Naive B cell (primary cell): ENCODE measurements at regions not wholly inside any gene's neighbourhood (a gene's known extent, or its start where the extent isn't known, plus 50 kb on each side); places are given as distances from the start of the nearest gene placed in this dataset.

ENCODE experiments used
- ATAC-seq, 2 donors: fragments of 150-1000 bp; cut with Tn5 transposase; 2 replicates each; pipeline ENCODE4 v1.10.0; 2021; ENCODE audit warnings: low read depth in 2 of 2, mild to moderate bottlenecking in 2 of 2, moderate library complexity in 2 of 2
- DNase-seq: peaks from one replicate; pipeline ENCODE4 v3.0.0; 2022
- H3K27ac Mint-ChIP-seq, 6 donors: one replicate each; pipeline ENCODE4 v1.8.0; 2020 to 2022; ENCODE audit warnings: mild to moderate bottlenecking in 6 of 6, mixed read lengths in 6 of 6, moderate library complexity in 5 of 6, inconsistent platforms in 2 of 6
- H3K27me3 Mint-ChIP-seq, 3 donors: one replicate each; pipeline ENCODE4 v1.8.0; 2021 to 2022; ENCODE audit warnings: mixed read lengths in 3 of 3, mild to moderate bottlenecking in 1 of 3
- H3K36me3 Mint-ChIP-seq, 2 donors: one replicate each; pipeline ENCODE4 v1.8.0; 2020 to 2022; ENCODE audit warnings: mixed read lengths in 2 of 2, inconsistent platforms in 1 of 2, mild to moderate bottlenecking in 1 of 2
- H3K4me1 Mint-ChIP-seq, 3 donors: one replicate each; pipeline ENCODE4 v1.8.0; 2020 to 2022; ENCODE audit warnings: mixed read lengths in 3 of 3, inconsistent platforms in 1 of 3, mild to moderate bottlenecking in 1 of 3, moderate library complexity in 1 of 3
- H3K4me3 Mint-ChIP-seq, 8 donors: one replicate each; pipeline ENCODE4 v1.8.0; 2020 to 2022; ENCODE audit warnings: mild to moderate bottlenecking in 8 of 8, mixed read lengths in 8 of 8, moderate library complexity in 8 of 8, inconsistent platforms in 2 of 8
- H3K9me3 Mint-ChIP-seq, 7 donors: one replicate each; pipeline ENCODE4 v1.8.0; 2020 to 2022; ENCODE audit warnings: mixed read lengths in 7 of 7, mild to moderate bottlenecking in 5 of 7, inconsistent platforms in 2 of 7, moderate library complexity in 1 of 7

DNA sequence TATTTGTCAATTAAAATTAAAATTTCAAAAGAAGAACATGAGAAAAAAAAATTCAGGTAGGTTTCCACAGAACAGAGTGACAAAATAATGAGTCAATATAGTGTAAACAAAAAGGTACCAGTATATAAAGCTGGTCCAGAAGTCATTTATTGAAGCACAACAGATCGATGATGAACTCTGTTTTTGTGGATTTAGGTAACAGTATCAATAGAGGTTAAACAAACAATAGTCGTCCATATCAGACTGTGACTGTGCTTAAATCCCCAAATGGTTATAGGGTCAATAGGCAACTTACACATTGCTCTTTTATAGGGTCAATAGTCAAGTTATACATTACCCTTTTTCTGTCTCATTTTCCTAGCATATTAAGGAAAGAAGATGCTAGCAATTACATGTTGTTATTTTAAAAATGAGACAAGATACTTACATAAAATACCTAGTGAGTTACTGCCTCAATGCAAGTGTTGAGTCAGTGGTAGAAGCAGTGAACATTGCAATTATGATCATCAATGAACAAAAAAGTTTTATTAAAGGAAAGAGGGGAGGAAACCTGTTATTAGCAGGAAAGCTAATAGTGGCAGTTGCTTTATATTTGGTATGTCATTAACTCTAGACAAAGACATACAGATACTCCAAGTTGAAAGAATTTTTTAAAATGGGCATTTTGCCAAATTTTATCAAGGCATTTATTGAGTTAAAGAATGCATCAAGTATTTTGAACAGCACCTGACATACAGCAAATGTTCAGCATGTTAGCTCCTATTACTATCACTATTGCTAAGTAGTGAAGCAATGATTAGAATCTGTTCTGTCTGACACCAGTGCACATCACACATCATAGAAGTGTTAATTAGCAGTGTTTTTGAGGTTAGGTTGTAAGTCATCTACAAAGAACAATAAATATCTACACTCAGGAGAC is 102.9 kb downstream of the CCER1 start:
- no peaks in the 10 kb centered on the region for H3K9me3 Mint-ChIP-seq
- no peaks in the 10 kb centered on the region for H3K4me1 Mint-ChIP-seq
- H3K4me3 Mint-ChIP-seq: no peak overlapping the region
- no peaks in the 10 kb centered on the region for H3K27me3 Mint-ChIP-seq
- ATAC-seq (no peak), DNase-seq (no peak)
- no peaks in the 10 kb centered on the region for H3K36me3 Mint-ChIP-seq
- no peak overlapping the region for H3K27ac Mint-ChIP-seq

DNA sequence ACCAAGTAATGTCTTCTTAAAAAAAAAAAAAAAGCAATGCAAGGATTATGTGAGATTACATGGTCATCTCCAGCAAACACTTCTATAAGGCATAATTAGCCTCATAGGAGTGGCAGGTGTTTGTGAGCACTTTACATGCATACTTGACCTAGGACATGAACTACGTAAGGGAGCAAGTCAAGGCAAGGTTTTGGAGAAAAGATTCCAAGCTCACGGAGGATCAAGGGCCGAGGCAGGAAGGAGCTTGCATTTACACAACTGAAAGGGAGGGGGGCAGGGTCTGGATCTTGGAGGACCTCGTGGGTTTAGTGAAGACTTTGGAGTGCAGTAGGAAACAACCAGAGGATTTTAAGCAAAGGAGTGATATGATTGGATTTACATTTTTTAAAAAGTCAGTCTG is 112.5 kb downstream of the CCER1 start:
- H3K27ac Mint-ChIP-seq: no peak overlapping the region
- DNase-seq: no peak

DNA sequence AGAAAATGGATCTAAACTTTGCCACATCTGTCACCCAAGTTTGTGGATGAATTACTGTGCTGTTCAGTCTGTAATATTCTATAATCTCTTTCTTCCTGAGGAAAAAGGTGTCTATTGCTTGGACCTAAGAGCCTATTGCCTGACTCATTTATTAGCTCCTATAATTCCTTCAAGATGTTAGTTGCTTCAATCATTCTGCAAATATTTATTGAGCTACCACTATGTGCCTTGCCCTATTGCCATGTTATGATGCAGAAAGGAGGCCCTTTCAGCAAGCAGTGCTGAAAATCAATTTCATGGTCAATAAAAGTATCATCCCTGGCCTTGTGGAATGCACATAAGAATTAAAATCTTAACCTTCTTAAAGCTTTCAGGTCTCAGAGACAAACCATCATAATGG is 113.6 kb downstream of the CCER1 start:
- Mint-ChIP-seq H3K27me3 (no peaks in the 10 kb centered on the region), H3K4me3 (no peak overlapping the region), H3K27ac (no peak overlapping the region), H3K9me3 (no peaks in the 10 kb centered on the region), H3K4me1 (no peaks in the 10 kb centered on the region), H3K36me3 (no peaks in the 10 kb centered on the region)
- no peak for ATAC-seq
- no peak for DNase-seq

More for the DNA sequence above, 112.5 kb downstream of the CCER1 start:
- H3K4me3 Mint-ChIP-seq: no peak overlapping the region
- no peak for ATAC-seq
- no peaks in the 10 kb centered on the region for H3K36me3 Mint-ChIP-seq
- no peaks in the 10 kb centered on the region for H3K27me3 Mint-ChIP-seq
- no peaks in the 10 kb centered on the region for H3K4me1 Mint-ChIP-seq
- H3K9me3 Mint-ChIP-seq: peaks cover 0 to 3% (median 0%) of the 10 kb centered on the region in 7 donors

DNA sequence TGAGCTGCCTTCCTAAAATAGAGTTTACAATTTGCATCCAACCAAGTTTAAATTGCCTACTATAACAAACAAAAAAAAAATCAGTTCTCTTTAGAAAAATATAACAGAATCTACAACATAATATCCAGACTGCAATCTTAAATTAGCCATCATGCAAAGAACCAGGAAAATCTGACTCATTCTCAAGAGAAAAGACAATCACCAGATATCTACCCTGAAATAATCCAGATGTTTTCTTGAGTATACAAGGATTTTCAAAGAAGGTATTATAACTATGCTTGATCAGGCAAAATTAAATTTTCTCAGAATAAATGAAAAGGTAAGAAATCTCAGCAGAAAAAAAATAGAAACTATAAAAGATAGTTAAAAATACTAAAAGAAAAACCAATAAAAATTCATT is 115.6 kb downstream of the CCER1 start:
- no peak for DNase-seq
- ATAC-seq: no peak
- Mint-ChIP-seq H3K27ac (no peak overlapping the region), H3K27me3 (no peaks in the 10 kb centered on the region), H3K4me1 (no peaks in the 10 kb centered on the region), H3K36me3 (no peaks in the 10 kb centered on the region), H3K9me3 (no peaks in the 10 kb centered on the region), H3K4me3 (no peak overlapping the region)

DNA sequence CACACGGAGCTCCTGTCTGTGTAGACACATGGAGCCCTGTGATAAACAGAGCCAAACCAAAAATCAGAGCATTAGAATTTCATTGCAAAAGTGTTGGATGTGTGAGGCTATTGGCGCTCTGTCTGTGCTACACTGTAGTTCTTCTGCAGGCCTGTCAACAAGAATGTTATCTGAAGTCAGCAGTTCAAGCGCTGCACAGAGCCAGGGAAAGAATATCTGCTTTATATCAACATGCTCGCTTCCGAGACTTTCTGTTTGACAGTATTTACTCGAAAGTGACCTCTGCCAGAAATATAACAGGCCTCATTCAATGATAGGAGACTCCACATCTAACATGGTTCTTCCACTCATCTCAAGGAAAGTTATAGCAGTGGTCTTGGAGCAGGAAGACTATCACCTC is 118.3 kb downstream of the CCER1 start:
- no peak for DNase-seq
- Mint-ChIP-seq H3K4me1 (peaks cover 12 to 20% (median 13%) of the 10 kb centered on the region in 3 donors), H3K9me3 (no peaks in the 10 kb centered on the region), H3K27ac (no peak overlapping the region), H3K27me3 (no peaks in the 10 kb centered on the region), H3K36me3 (no peaks in the 10 kb centered on the region), H3K4me3 (no peak overlapping the region)
- ATAC-seq: no peak

DNA sequence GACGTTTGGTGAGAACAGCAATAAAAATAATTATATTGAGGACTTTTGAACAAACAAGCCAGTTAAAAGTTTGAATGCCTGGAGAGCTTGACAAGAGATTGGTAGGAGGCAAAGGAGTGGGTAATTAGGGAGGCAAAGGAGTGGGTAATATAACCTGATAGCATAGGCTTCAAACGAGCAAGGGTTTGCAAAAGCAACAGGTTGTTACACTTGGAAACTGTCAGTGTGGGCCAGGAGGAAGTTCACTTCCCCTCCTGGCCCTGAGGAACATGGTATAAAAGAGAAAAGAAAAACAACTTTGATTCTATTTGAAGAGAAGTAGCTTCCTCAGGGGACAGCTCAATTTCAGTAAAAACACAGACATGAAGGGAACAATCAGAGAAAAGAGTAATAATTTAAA is 121.7 kb downstream of the CCER1 start:
- Mint-ChIP-seq H3K4me3 (no peak overlapping the region), H3K9me3 (no peaks in the 10 kb centered on the region), H3K27me3 (no peaks in the 10 kb centered on the region), H3K27ac (peak overlapping the region in 4 of 6 donors; percentile 3 to 83 (median 32)), H3K36me3 (no peaks in the 10 kb centered on the region), H3K4me1 (peaks cover 12 to 20% (median 13%) of the 10 kb centered on the region in 3 donors)
- DNase-seq (no peak), ATAC-seq (no peak)

DNA sequence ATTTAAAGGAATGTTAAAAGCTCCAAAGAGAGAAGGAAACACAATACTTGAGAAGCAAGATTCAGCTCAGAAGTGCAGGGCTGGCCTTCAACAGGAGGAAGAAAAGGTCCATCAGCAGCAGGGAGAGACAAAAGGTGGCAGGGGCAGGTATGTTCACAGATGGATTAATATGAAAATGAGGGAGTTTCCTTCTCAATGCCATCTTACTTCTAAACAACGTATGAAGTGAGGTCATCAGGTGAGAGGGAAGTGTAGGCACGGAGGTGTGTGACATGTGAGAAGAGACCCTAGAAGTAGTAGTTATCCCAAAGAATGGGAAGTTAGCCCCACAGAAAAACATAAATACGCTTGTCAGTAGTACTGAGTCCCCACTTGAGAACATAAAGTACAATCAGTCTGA is 122.5 kb downstream of the CCER1 start:
- Mint-ChIP-seq H3K4me1 (peaks cover 12 to 20% (median 13%) of the 10 kb centered on the region in 3 donors), H3K4me3 (no peak overlapping the region), H3K27me3 (no peaks in the 10 kb centered on the region), H3K27ac (peak overlapping the region in 2 of 6 donors; percentile 6 to 69), H3K9me3 (no peaks in the 10 kb centered on the region), H3K36me3 (no peaks in the 10 kb centered on the region)
- DNase-seq: no peak
- ATAC-seq: peak in 1 of 2 donors; percentile 23

DNA sequence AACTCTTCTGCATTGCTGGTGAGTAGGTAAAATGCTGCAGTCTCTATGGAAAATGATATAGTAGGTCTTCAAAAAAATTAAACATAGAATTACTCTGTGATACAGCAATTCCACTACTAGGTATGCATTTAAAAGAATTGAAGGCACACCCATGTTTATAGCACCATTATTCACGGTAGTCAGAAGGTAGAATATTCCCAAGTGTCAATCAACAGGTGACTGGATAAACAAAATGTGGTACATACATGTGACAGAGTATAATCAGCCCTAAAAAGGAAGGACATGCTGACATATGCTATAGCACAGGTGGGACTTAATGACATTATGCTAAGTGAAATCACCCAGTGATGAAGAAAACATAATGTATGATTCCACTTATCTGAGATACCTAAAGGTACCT is 123.3 kb downstream of the CCER1 start:
- Mint-ChIP-seq H3K27ac (peak overlapping the region in 1 of 6 donors; percentile 52), H3K9me3 (no peaks in the 10 kb centered on the region), H3K4me3 (no peak overlapping the region), H3K36me3 (no peaks in the 10 kb centered on the region), H3K27me3 (no peaks in the 10 kb centered on the region), H3K4me1 (peaks cover 12 to 20% (median 13%) of the 10 kb centered on the region in 3 donors)
- DNase-seq: no peak
- no peak for ATAC-seq

DNA sequence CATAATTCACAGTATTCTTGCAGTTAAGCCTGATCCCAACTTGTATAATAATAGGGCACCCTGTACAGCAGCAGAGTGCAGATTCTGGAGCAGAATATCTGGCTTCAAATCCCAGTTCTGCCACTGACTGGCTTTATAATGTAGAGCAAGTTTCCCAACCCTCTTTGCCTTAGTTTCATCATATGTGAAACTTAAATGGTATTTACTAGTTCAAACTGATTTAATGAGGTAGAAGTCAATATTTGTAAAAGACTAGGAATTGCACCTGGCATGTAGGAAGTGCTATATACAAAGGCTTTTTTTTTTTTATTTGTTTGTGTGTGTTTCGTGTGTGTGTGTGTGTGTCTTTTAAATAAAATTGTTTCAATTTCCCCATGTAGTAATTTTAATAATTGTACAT is 125.9 kb downstream of the CCER1 start:
- H3K27me3 Mint-ChIP-seq: no peaks in the 10 kb centered on the region
- H3K4me3 Mint-ChIP-seq: no peak overlapping the region
- peaks cover 12 to 20% (median 13%) of the 10 kb centered on the region in 3 donors for H3K4me1 Mint-ChIP-seq
- peak overlapping the region in 1 of 6 donors; percentile 5 for H3K27ac Mint-ChIP-seq
- ATAC-seq (no peak), DNase-seq (no peak)
- H3K9me3 Mint-ChIP-seq: peaks cover 0 to 2% (median 0%) of the 10 kb centered on the region in 7 donors
- no peaks in the 10 kb centered on the region for H3K36me3 Mint-ChIP-seq

DNA sequence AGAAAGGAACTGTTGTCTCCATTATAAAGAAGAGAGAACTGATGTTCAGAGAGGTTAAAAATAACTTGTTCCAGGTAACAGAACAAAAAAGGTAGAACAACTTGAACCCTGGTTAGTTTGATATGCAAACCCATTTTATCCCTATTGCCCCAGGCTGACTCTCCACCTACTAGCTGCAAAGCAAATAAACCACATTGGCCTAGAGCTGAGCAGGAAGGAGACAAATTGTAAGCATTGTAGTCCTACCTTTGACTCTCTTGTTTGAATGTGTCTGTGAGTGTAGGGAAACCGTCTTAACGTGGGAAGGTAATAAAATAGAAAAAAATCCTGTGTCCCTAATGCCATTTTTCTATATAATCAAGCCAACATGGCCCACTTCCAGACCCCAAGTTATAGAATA is 126.4 kb downstream of the CCER1 start:
- DNase-seq (no peak), ATAC-seq (no peak)
- Mint-ChIP-seq H3K4me1 (peaks cover 12 to 20% (median 13%) of the 10 kb centered on the region in 3 donors), H3K27me3 (no peaks in the 10 kb centered on the region), H3K4me3 (no peak overlapping the region), H3K9me3 (peaks cover 0 to 2% (median 0%) of the 10 kb centered on the region in 7 donors), H3K27ac (no peak overlapping the region), H3K36me3 (no peaks in the 10 kb centered on the region)

DNA sequence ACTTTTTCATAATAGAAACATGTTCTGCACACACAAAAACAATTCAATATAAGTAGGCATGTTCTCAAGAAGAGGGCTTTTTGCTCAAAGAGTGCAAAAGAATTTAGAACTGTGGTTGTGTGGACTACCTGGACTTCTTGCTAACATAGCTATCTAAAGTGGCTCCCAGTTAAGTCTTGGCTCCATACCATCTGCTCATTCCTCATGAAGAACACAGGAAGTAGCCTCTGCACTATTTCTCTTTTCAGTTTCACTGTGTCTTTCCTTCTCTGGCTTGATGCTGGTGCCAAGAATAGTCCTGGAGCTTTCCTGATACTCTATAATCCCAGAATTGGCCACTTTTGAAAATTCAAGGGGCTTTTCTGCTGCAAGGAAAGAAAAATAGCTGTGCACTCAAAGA is 127.4 kb downstream of the CCER1 start:
- DNase-seq (no peak), ATAC-seq (no peak)
- H3K27me3 Mint-ChIP-seq: no peaks in the 10 kb centered on the region
- H3K4me3 Mint-ChIP-seq: no peak overlapping the region
- peaks cover 0 to 2% (median 0%) of the 10 kb centered on the region in 7 donors for H3K9me3 Mint-ChIP-seq
- peaks cover 5 to 9% (median 7%) of the 10 kb centered on the region in 3 donors for H3K4me1 Mint-ChIP-seq
- H3K27ac Mint-ChIP-seq: no peak overlapping the region
- no peaks in the 10 kb centered on the region for H3K36me3 Mint-ChIP-seq

DNA sequence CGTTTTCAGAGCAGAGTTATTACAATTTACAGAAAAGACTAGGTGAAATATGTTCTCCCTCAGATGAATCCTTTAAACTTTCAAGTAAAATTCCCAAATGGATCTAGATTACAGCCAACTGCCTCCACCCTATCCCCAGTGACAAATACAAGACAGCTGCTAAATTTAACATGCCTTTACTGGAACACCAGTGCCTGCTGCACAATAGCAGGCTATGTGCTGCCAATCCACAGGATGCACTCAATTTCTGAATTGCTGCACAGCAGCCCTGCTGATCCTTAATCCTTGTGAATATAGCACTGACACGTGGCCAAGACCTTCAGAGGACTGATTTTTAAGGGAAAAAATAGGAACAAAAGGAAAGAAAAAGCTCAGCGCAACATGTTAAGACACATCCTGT is 128.9 kb downstream of the CCER1 start:
- ATAC-seq: no peak
- Mint-ChIP-seq H3K4me3 (no peak overlapping the region), H3K9me3 (peaks cover 0 to 2% (median 0%) of the 10 kb centered on the region in 7 donors), H3K27me3 (no peaks in the 10 kb centered on the region), H3K4me1 (no peaks in the 10 kb centered on the region), H3K27ac (no peak overlapping the region), H3K36me3 (no peaks in the 10 kb centered on the region)
- no peak for DNase-seq

DNA sequence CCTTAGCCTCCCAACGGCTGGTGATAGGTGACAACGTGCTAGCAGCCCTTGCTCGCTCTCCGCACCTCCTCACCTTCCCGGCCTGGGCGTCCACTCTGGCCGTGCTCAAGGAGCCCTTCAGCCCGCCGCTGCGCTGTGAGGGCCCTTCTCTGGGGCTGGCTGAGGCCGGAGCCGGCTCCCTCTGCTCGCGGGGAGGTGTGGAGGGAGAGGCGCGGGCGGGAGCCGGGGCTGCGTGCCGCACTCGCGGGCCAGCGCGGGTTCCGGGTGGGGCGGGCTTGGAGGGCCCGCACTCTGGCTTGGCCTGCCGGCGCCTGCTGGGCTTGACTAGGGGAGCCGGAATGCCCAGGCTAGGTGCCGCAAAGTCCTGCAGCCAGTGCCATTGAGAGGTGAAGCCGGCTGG is 131.1 kb downstream of the CCER1 start:
- no peak for ATAC-seq
- no peaks in the 10 kb centered on the region for H3K36me3 Mint-ChIP-seq

DNA sequence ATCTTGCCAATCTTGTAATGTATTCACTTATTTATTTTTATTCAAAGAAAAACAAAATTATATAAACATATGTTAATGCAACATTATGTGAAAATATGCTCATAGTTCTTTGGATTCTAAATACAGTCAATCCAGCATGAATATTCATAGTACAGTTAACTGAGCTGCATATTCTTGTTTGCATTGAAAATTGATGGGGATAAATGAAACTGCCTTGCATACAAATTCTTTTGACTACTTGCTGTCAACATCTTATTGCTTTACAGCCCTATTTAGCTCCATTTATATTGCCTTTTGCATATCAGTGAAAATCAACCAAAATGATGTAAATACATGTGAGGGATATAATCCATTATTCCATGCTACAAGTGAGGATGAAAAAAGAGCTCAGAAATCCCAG is 135.3 kb downstream of the CCER1 start:
- ATAC-seq (no peak), DNase-seq (no peak)
- no peaks in the 10 kb centered on the region for H3K4me1 Mint-ChIP-seq
- no peak overlapping the region for H3K4me3 Mint-ChIP-seq
- H3K9me3 Mint-ChIP-seq: no peaks in the 10 kb centered on the region
- no peak overlapping the region for H3K27ac Mint-ChIP-seq
- no peaks in the 10 kb centered on the region for H3K27me3 Mint-ChIP-seq
- no peaks in the 10 kb centered on the region for H3K36me3 Mint-ChIP-seq

More for the DNA sequence above, 131.1 kb downstream of the CCER1 start:
- no peak overlapping the region for H3K27ac Mint-ChIP-seq
- H3K27me3 Mint-ChIP-seq: no peaks in the 10 kb centered on the region
- H3K4me1 Mint-ChIP-seq: no peaks in the 10 kb centered on the region
- no peak for DNase-seq
- H3K9me3 Mint-ChIP-seq: peaks cover 0 to 2% (median 0%) of the 10 kb centered on the region in 7 donors
- H3K4me3 Mint-ChIP-seq: no peak overlapping the region
